HG02840 (cell line): ENCODE measurements at regions not wholly inside any gene's neighbourhood (a gene's known extent, or its start where the extent isn't known, plus 50 kb on each side); places are given as distances from the start of the nearest gene placed in this dataset.

Source experiments
- ATAC-seq: cut with Tn5 transposase; IDR thresholded peaks from one replicate; pipeline ENCODE4 v1.9.1; 2021; ENCODE audit warnings: mild to moderate bottlenecking, moderate library complexity, moderate number of reproducible peaks; ENCODE audit not compliant: unreplicated experiment, low FRiP score

DNA sequence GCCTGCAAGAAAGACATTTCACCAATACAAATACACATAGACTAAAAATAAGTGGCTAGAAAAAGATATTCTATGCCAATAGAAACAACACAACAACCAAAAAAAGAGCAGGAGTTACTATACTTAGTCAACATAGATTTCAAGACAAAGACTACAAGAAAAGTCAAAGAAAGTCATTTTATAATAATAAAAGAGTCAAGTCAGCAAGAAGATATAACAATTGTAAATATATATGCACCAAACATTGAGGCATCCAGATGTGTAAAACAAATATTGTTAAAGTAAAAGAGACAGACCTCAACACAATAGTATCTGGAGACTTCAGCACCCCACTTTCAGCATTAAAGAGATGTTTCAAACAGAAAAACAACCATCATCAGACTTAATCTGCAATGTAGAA is 104.6 kb downstream of the AMY1C start:
- ATAC-seq = no peak

- no peak for ATAC-seq
Measured at GRCh38 chr1:103859721-103860120, 110.0 kb downstream of the AMY1C start.

DNA sequence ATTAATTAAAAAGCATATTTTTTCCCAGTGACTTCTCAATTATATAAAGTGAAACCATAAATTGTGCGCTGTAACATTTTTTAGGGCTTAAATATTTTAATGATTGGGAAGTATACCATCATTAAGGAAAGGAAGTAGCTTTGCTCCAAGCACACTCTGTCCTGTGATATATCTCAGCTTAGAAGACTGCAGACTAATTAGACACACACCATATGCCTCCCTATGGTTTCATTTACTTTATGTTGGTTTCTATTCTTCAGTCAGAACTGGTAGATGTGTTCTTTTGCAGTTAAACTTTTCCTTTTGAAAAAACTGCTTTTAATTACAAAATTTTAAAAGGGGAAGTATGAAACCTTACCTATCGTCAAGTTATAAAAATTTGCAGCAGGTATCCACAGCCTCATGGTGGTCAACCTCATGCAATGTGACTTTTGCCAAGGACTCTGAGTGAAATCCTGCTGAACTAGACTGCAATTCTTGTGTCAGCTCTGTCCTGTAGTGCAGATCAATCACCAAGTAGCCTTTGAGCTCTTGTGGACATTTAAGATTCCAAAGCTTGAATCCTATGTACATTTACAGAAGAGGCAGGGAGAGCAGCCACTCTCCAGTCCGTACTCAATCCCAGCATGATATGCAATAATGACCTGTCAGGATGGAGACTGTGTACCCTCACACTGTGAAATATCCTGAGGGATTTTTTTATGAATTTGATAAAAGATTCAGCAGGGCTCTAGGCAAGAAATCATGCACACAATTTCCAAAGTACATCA is 149.1 kb downstream of the AMY1C start:
- no peak for ATAC-seq

- no peak for ATAC-seq
Measured at GRCh38 chr1:103900005-103900404, 150.3 kb downstream of the AMY1C start.

- no peak for ATAC-seq
Measured at GRCh38 chr1:103901072-103901471, 151.4 kb downstream of the AMY1C start.

DNA sequence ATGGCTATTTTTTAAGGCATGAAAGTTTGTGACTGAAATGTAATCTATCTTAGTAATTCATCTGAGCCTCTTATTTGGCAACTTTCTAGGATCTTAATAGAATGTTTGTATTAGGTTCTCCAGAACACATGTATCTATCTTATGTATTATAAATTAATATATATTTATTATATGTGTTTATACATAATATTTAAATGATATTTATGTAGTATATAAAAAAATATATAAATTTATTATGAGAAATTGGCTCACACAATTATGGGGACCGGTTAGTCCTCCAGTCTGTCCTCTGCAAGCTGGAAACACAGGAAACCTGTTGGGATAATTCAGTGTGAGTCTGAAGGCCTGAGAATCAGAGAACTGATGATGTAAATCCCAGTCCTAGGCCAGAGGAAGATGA is 155.7 kb downstream of the AMY1C start:
- ATAC-seq = no peak

- ATAC-seq = no peak
Measured at GRCh38 chr1:103911450-103911849, 161.8 kb downstream of the AMY1C start.

GRCh38 chr1:103917795-103918194 is 168.1 kb downstream of the AMY1C start:
- ATAC-seq = no peak

DNA sequence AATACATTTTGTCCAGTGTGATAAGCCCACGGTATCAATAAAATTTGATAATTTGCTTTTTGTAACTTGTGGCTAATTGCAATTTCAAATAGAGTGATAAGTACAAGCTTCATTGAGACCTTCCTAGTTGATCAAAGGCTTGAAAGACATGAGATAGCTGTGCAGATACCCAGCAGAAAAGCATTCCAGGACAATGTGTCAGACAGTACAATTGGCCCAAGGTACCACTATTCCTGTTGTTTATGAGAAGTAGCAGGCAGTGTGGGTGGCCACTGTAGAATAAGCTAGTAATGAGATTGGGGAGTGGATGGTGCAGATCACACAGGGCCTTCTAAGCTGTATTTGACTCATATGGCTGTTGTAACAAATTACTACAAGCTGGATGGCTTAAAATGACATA is 182.2 kb downstream of the AMY1C start:
- no peak for ATAC-seq

DNA sequence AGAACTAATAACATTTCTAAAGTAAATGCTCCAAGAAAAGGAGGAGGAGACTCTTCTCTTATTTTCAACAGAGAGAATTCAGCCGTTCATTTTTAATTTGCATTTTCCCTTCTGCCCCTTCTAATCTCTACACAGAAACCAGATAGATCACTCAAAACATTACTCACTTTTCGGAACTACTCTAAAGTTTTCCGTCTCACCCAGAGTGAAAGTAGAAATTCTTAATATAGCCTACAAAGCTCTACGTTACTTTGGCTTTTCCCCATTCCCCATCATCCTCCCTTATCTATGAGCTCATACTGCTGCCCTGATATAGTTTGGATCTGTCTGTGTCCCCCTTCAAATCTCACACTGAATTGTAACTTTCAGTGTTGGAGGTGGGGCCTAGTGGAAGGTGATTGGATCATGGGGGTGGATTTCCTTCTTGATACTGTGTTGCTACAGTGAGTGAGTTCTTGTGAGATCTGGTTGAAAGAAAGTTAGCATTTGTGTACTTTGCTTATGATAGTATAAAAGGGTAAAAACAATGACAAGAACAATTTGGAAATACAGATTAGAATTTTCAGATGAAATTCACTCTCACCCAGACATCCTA is 188.2 kb downstream of the AMY1C start:
- ATAC-seq = no peak

DNA sequence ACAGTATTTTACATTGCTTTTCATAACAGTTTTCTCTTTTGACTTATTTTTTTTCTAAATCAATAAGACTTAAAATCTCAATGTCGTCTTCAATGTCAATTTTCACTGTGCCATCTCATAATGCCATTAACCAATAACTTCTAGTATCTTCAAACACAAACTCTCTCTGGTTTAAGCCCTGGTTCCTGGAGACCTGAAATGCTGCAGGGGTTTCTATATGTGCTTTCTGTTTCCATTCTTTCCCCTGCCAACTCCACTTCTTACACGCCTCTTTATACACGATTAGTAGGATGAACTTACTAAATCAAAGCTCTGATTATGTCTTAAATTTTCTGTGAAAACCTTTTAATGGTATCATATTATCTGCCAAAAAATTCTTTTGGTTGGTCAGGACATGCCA is 191.4 kb downstream of the AMY1C start:
- ATAC-seq = no peak

DNA sequence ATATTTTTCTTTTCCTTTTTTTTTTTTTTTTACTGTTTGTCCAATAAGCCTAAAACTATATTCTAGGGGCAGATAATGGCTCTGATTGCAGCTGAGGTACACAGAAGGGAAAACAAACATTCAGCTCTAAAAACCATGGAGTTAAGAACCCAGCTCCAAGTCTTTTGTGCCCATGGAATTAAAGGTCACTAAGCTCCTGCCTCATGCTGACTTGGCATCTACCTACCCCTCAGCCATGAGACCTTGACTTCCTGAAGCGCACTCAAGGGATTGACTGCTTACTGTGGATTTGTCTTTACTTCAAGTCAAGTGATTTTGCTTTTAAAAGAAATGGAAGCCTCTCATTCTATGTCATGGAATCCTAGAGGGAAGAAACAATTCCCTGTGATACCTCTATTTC is 192.3 kb downstream of the AMY1C start:
- no peak for ATAC-seq

GRCh38 chr1:103945774-103946173 is 196.1 kb downstream of the AMY1C start:
- ATAC-seq = no peak

- ATAC-seq = no peak
Measured at GRCh38 chr1:103948526-103948925, 198.8 kb downstream of the AMY1C start.

GRCh38 chr1:103949779-103950178 is 200.1 kb downstream of the AMY1C start:
- no peak for ATAC-seq

DNA sequence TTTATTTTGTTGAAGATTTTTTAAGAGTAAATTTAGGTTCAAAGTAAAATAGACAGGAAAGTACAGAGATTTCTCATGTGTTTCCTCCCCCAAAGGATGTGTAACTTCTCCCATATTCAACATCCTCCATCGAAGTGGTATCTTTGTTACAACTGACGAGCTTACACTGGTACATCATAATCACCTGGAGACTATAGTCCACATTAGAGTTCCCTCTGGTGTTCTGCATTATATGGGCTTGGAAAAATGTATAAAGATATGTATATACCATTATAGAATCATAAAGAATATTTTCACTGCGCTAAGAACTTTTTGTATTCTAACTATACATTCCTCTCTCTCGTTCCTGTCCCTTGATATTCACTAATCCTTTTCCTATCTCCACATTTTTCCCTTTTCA is 203.7 kb downstream of the AMY1C start:
- no peak for ATAC-seq

- ATAC-seq = no peak
Measured at GRCh38 chr1:103958699-103959098, 209.0 kb downstream of the AMY1C start.

DNA sequence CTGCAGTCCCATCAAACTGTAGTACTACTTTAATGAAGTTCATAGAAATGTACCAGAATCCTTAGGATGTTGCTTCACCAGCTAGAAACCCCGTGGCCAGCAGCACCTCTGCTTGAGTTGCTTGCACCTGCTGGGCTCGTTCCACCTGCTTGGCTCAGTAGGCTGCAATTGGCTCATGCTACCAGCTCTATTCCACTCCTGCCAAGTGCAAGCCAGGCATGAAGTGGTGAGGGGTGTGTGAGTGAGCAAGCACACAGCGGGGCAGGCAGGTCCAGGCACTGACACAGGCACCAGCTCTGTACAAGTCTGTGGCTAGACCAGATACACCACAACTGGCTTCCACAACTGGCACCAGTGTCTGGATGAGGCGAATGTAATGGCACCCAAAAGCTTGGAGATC is 209.9 kb downstream of the AMY1C start:
- no peak for ATAC-seq

DNA sequence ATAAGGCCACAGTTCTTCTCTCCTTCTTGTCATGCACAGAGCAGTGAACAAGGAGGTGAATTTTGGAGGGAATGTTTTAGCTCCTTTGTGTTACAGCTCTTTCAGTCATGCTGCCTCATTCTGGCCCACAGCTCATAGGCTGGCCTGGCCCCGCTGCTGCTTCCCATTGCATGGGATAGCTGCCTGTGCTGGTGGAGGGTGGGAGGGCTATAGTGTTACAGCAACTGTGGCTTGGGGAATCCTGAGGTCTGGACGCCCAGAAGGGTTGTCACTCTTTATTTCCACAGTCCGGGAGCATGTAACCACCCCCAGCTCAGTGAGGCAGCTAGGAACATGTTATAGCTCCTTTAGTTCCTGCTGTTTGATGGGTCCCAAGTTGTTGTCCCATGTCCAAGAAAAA is 210.3 kb downstream of the AMY1C start:
- ATAC-seq = no peak

DNA sequence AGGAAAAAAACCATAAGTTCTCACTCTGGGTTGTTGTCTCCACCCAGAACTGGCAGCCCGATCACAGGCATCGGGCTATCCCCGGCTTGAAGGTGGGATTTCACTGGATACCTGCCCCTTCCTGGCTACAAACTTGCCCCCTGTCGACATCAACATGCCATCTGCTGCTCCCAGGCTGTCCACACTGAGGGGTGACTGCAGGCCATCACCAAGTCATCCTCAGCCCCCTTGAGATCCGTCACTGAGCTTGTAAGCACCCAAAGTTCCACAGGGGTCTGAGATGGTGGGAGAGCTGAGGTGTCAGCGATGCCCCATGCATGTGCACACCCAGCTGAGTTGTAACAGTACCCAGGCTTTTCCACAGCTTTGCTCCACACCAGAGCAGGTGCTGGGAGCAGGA is 211.0 kb downstream of the AMY1C start:
- no peak for ATAC-seq

GRCh38 chr1:103986792-103987191 is 237.1 kb downstream of the AMY1C start:
- no peak for ATAC-seq

- ATAC-seq = no peak
Measured at GRCh38 chr1:103997631-103998030, 247.9 kb downstream of the AMY1C start.
